ENCODE measurements at regions not wholly inside any gene's neighbourhood (a gene's known extent, or its start where the extent isn't known, plus 50 kb on each side); places are given as distances from the start of the nearest gene placed in this dataset.

DNA sequence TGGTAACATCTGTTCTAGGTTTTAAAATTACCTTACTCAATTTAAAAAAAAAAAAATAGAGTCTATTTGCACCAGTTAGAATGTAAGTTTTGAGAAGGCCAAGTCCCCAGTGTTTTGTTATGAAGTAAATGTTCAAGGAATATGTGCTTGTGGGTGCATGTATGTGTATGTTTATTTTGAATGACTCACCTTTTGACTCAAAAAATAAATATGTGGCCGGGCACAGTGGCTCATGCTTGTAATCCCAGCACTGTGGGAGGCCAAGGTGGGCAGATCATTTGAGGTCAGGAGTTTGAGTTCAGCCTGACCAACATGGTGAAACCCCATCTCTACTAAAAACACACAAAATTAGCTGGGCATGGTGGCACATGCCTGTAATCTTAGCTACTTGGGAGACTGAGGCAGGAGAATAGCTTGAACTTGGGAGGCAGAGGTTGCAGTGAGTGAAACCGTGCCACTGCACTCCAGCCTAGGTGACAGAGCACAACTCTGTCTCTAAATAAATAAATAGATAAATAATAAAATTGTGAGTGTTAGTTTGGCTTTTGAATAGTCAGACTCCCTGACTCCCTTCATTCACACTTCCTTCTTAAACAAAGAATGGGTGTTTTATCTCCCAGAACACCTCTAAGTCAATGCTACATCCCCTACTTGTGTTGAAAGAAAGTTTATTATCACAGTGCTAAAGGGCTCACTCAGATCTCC, 511.3 kb upstream of the PCDH7 start:
- TF ChIP-seq, protein P1, sequence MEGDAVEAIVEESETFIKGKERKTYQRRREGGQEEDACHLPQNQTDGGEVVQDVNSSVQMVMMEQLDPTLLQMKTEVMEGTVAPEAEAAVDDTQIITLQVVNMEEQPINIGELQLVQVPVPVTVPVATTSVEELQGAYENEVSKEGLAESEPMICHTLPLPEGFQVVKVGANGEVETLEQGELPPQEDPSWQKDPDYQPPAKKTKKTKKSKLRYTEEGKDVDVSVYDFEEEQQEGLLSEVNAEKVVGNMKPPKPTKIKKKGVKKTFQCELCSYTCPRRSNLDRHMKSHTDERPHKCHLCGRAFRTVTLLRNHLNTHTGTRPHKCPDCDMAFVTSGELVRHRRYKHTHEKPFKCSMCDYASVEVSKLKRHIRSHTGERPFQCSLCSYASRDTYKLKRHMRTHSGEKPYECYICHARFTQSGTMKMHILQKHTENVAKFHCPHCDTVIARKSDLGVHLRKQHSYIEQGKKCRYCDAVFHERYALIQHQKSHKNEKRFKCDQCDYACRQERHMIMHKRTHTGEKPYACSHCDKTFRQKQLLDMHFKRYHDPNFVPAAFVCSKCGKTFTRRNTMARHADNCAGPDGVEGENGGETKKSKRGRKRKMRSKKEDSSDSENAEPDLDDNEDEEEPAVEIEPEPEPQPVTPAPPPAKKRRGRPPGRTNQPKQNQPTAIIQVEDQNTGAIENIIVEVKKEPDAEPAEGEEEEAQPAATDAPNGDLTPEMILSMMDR (IDR thresholded peaks at IDR 0.05; ENCODE audit: poor library complexity) = no peak
- no peak for TF ChIP-seq EZH2phosphoT487 (IDR thresholded peaks at IDR 0.05; ENCODE audit: low read depth, severe bottlenecking, unreplicated experiment)
- TF ChIP-seq EZH2 (IDR thresholded peaks at IDR 0.05; ENCODE audit: borderline replicate concordance) = no peak

Measured in hepatocyte (in vitro differentiated cells).